Neural cell (in vitro differentiated cells): ENCODE measurements at regions not wholly inside any gene's neighbourhood (a gene's known extent, or its start where the extent isn't known, plus 50 kb on each side); places are given as distances from the start of the nearest gene placed in this dataset.

Source experiments
- H2AFZ ChIP-seq: fragments of 200-600, 300-800 bp; sonication (generic), shearing (Covaris generic); 2 replicates; pipeline ENCODE4 v1.6.0; 2014; ENCODE audit warnings: low read depth, mild to moderate bottlenecking, antibody characterized with exemption, low read length, moderate library complexity
- H3F3A ChIP-seq: fragments of 200-600 bp; shearing (Covaris generic); 2 replicates; pipeline ENCODE4 v1.6.1; 2016; ENCODE audit warnings: mild to moderate bottlenecking, moderate library complexity, mixed read lengths, antibody characterized with exemption, low read length; ENCODE audit not compliant: insufficient read depth, poor library complexity, severe bottlenecking
- H3K27ac ChIP-seq: fragments of 200-600, 300-800 bp; sonication (generic), shearing (Covaris generic); 2 replicates; pipeline ENCODE4 v1.5.1; 2014; ENCODE audit warnings: mild to moderate bottlenecking, low read length, moderate library complexity
- H3K27me3 ChIP-seq: fragments of 300-800, 200-600 bp; sonication (generic), shearing (Covaris generic); 2 replicates; pipeline ENCODE4 v1.6.0; 2014; ENCODE audit warnings: mild to moderate bottlenecking, low read depth, low read length, moderate library complexity; ENCODE audit not compliant: insufficient read depth
- H3K36me3 ChIP-seq: fragments of 300-800, 200-600 bp; sonication (generic), shearing (Covaris generic); 2 replicates; pipeline ENCODE4 v1.5.1; 2014; ENCODE audit warnings: mild to moderate bottlenecking, antibody characterized with exemption, low read length, moderate library complexity; ENCODE audit not compliant: insufficient read depth
- H3K4me2 ChIP-seq: fragments of 300-800, 200-600 bp; sonication (generic), shearing (Covaris generic); 2 replicates; pipeline ENCODE4 v1.6.0; 2014; ENCODE audit warnings: mild to moderate bottlenecking, low read length
- H3K4me3 ChIP-seq: fragments of 300-800, 200-600 bp; sonication (generic), shearing (Covaris generic); 2 replicates; pipeline ENCODE4 v1.5.1; 2014; ENCODE audit warnings: mild to moderate bottlenecking, low read length, moderate library complexity
- H3K79me2 ChIP-seq: fragments of 200-600 bp; shearing (Covaris generic); replicated peaks from 2 replicates; pipeline ENCODE4 v1.6.0; 2014; ENCODE audit warnings: mild to moderate bottlenecking, low read length, moderate library complexity; ENCODE audit not compliant: insufficient read depth
- H3K9ac ChIP-seq: fragments of 300-800, 200-600 bp; sonication (generic), shearing (Covaris generic); 2 replicates; pipeline ENCODE4 v1.6.1; 2016; ENCODE audit warnings: mild to moderate bottlenecking, low read length, mixed read lengths
- H3K9me2 ChIP-seq: fragments of 200-600 bp; shearing (Covaris generic); 2 replicates; pipeline ENCODE4 v1.6.1; 2016; ENCODE audit warnings: mild to moderate bottlenecking, low read length, mixed read lengths; ENCODE audit not compliant: insufficient read depth
- H3K9me3 ChIP-seq: fragments of 200-600, 300-800 bp; sonication (generic), shearing (Covaris generic); 2 replicates; pipeline ENCODE4 v1.6.1; 2016; ENCODE audit warnings: mild to moderate bottlenecking, mixed run types, low read length, moderate library complexity, mixed read lengths
- H4K20me1 ChIP-seq: fragments of 200-600 bp; shearing (Covaris generic); 2 replicates; pipeline ENCODE4 v1.6.1; 2016; ENCODE audit warnings: mild to moderate bottlenecking, mixed run types; ENCODE audit not compliant: insufficient read depth
- EP300 ChIP-seq: fragments of 450-650 bp; conservative IDR thresholded peaks from 2 replicates; pipeline ENCODE4 v1.6.1; 2014; ENCODE audit warnings: antibody characterized with exemption, mild to moderate bottlenecking, moderate library complexity; ENCODE audit not compliant: poor library complexity, severe bottlenecking
- EZH2 ChIP-seq: fragments of 200-600, 300-800 bp; shearing (Covaris generic), sonication (generic); IDR thresholded peaks from 2 replicates; pipeline ENCODE4 v1.6.1; 2014; ENCODE audit warnings: antibody characterized with exemption, low read length, borderline replicate concordance, mild to moderate bottlenecking; ENCODE audit not compliant: insufficient read depth, poor library complexity, severe bottlenecking
- MXI1 ChIP-seq: fragments of 450-650 bp; conservative IDR thresholded peaks from 2 replicates; pipeline ENCODE4 v1.6.1; 2014; ENCODE audit warnings: antibody characterized with exemption, mild to moderate bottlenecking; ENCODE audit not compliant: poor library complexity, severe bottlenecking
- POLR2AphosphoS5 ChIP-seq: IDR thresholded peaks from 2 replicates; pipeline ENCODE4 v1.6.1; 2012
- RAD21 ChIP-seq: fragments of 450-650 bp; conservative IDR thresholded peaks from 2 replicates; pipeline ENCODE4 v1.6.1; 2014; ENCODE audit warnings: antibody characterized with exemption, mild to moderate bottlenecking, moderate library complexity
- SMC3 ChIP-seq: fragments of 450-650 bp; conservative IDR thresholded peaks from 2 replicates; pipeline ENCODE4 v1.6.1; 2014; ENCODE audit warnings: antibody characterized with exemption, mild to moderate bottlenecking, moderate library complexity; ENCODE audit not compliant: poor library complexity
- TAF1 ChIP-seq: IDR thresholded peaks from 2 replicates; pipeline ENCODE4 v1.6.1; 2012; ENCODE audit warnings: low read depth
- TF ChIP-seq, protein P1 (sequence below): IDR thresholded peaks from 2 replicates; pipeline ENCODE4 v1.6.1; 2012; ENCODE audit warnings: borderline replicate concordance
- TF ChIP-seq, protein P2 (sequence below): fragments of 450-650 bp; IDR thresholded peaks from 2 replicates; pipeline ENCODE4 v1.5.1; 2014; ENCODE audit warnings: antibody characterized with exemption, mild to moderate bottlenecking, moderate library complexity; ENCODE audit not compliant: poor library complexity, severe bottlenecking

DNA sequence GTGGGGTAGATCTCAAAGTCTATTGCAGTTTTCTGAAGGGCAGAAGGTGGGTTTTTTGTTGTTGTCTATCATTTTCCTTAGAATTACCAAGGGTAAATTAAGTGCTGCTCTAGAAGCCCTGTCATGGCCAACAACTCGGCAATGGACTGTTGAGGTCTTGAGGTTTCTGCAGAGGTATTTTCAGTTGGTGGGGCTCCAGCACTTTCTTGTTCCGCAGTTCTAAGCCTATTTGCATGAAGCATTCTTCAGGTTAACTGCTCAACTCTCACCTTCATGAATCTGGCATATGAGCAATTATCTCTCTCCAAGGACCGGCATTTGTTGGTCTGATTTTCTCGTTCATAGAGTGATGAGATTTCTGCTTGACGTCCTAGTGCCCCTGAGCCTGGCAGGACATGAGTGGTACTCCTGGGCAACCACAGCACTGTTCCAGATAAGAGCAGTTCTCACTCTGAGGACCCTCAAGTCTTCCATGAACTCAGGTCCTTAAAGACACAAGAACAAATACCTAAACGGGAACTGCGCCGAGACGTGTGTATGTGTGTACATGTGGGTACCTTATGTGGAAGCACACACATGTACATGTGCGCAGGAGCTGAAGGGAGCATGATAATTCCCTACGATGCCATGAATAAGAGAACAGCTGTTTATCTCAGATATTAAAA, 544.5 kb downstream of the CSNK1G3 start:
- H3K4me2 ChIP-seq, result no peak overlapping the region
- no peaks in the 10 kb centered on the region for H3F3A ChIP-seq
- no peak overlapping the region for H3K27ac ChIP-seq
- H3K9ac ChIP-seq, result no peak overlapping the region
- no peaks in the 10 kb centered on the region for H3K27me3 ChIP-seq
- no peaks in the 10 kb centered on the region for H3K9me3 ChIP-seq
- no peaks in the 10 kb centered on the region for H3K79me2 ChIP-seq
- no peaks in the 10 kb centered on the region for H3K9me2 ChIP-seq
- H2AFZ ChIP-seq, result no peak overlapping the region
- no peaks in the 10 kb centered on the region for H4K20me1 ChIP-seq
- no peak overlapping the region for H3K4me3 ChIP-seq
- H3K36me3 ChIP-seq, result no peaks in the 10 kb centered on the region
- TF ChIP-seq, protein P1, sequence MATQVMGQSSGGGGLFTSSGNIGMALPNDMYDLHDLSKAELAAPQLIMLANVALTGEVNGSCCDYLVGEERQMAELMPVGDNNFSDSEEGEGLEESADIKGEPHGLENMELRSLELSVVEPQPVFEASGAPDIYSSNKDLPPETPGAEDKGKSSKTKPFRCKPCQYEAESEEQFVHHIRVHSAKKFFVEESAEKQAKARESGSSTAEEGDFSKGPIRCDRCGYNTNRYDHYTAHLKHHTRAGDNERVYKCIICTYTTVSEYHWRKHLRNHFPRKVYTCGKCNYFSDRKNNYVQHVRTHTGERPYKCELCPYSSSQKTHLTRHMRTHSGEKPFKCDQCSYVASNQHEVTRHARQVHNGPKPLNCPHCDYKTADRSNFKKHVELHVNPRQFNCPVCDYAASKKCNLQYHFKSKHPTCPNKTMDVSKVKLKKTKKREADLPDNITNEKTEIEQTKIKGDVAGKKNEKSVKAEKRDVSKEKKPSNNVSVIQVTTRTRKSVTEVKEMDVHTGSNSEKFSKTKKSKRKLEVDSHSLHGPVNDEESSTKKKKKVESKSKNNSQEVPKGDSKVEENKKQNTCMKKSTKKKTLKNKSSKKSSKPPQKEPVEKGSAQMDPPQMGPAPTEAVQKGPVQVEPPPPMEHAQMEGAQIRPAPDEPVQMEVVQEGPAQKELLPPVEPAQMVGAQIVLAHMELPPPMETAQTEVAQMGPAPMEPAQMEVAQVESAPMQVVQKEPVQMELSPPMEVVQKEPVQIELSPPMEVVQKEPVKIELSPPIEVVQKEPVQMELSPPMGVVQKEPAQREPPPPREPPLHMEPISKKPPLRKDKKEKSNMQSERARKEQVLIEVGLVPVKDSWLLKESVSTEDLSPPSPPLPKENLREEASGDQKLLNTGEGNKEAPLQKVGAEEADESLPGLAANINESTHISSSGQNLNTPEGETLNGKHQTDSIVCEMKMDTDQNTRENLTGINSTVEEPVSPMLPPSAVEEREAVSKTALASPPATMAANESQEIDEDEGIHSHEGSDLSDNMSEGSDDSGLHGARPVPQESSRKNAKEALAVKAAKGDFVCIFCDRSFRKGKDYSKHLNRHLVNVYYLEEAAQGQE, result no peak
- TF ChIP-seq, protein P2, sequence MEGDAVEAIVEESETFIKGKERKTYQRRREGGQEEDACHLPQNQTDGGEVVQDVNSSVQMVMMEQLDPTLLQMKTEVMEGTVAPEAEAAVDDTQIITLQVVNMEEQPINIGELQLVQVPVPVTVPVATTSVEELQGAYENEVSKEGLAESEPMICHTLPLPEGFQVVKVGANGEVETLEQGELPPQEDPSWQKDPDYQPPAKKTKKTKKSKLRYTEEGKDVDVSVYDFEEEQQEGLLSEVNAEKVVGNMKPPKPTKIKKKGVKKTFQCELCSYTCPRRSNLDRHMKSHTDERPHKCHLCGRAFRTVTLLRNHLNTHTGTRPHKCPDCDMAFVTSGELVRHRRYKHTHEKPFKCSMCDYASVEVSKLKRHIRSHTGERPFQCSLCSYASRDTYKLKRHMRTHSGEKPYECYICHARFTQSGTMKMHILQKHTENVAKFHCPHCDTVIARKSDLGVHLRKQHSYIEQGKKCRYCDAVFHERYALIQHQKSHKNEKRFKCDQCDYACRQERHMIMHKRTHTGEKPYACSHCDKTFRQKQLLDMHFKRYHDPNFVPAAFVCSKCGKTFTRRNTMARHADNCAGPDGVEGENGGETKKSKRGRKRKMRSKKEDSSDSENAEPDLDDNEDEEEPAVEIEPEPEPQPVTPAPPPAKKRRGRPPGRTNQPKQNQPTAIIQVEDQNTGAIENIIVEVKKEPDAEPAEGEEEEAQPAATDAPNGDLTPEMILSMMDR, result no peak
- TF ChIP-seq TAF1 (no peak), EP300 (no peak), MXI1 (no peak), POLR2AphosphoS5 (no peak), RAD21 (no peak), SMC3 (no peak), EZH2 (no peak)

DNA sequence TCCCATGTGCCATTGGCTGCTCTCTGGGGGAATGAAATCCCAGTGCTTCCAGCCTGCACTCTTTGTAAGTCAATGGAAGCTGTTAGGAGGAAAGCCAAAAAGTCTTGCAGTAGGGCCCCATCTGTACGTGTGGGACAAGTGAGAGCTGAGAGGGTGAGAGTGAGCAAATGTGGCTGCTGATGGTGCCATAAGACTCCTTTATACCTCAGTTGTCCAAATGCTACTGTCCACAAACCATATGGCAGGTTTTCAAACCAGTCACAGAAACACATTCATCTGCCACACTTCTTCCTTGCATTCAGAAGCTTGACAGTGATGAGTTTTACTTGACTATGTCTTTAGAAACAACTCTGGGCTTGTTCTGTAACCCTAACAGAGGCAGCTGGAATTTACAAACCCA, 543.8 kb downstream of the CSNK1G3 start:
- no peak overlapping the region for H3K9ac ChIP-seq
- H3K79me2 ChIP-seq, result no peaks in the 10 kb centered on the region
- no peak overlapping the region for H2AFZ ChIP-seq
- H3K4me3 ChIP-seq, result no peak overlapping the region
- H3K9me2 ChIP-seq, result no peaks in the 10 kb centered on the region
- H3K27ac ChIP-seq, result no peak overlapping the region
- H3K4me2 ChIP-seq, result no peak overlapping the region
- H3F3A ChIP-seq, result no peaks in the 10 kb centered on the region
- H4K20me1 ChIP-seq, result no peaks in the 10 kb centered on the region
- TF ChIP-seq MXI1, result no peak
- TF ChIP-seq, protein P1, result no peak
- no peak for TF ChIP-seq TAF1
- TF ChIP-seq EZH2, result no peak
- no peak for TF ChIP-seq POLR2AphosphoS5
- TF ChIP-seq, protein P2, result no peak
- no peak for TF ChIP-seq RAD21
- TF ChIP-seq SMC3, result no peak
- no peak for TF ChIP-seq EP300
- no peaks in the 10 kb centered on the region for H3K36me3 ChIP-seq
- no peaks in the 10 kb centered on the region for H3K9me3 ChIP-seq
- no peaks in the 10 kb centered on the region for H3K27me3 ChIP-seq
